Liver (tissue), 8 donors: ENCODE measurements at regions not wholly inside any gene's neighbourhood (a gene's known extent, or its start where the extent isn't known, plus 50 kb on each side); places are given as distances from the start of the nearest gene placed in this dataset.

Experiments used
- DNase-seq: peaks from one replicate; pipeline ENCODE4 v3.0.0-alpha.2; 2017; ENCODE audit warnings: low spot score
- H3K27ac ChIP-seq, 2 donors: one replicate each; pipeline ENCODE4 v1.7.0; 2013; ENCODE audit warnings: inconsistent platforms in 2 of 2, low read length in 2 of 2, control low read depth in 1 of 2, low read depth in 1 of 2, mild to moderate bottlenecking in 1 of 2
- H3K27me3 ChIP-seq, 4 donors: one replicate each; pipeline versions ENCODE4 v1.6.1 to v1.7.0; 2013; ENCODE audit warnings: low read length in 3 of 4, inconsistent platforms in 1 of 4, mild to moderate bottlenecking in 1 of 4, moderate library complexity in 1 of 4; ENCODE audit not compliant: control insufficient read depth in 4 of 4, insufficient read depth in 4 of 4
- H3K36me3 ChIP-seq, 4 donors: one replicate each; pipeline versions ENCODE4 v1.6.1 to v1.7.0; 2013; ENCODE audit warnings: low read length in 3 of 4, mild to moderate bottlenecking in 3 of 4, low read depth in 1 of 4, moderate library complexity in 1 of 4; ENCODE audit not compliant: control insufficient read depth in 4 of 4, insufficient read depth in 3 of 4
- H3K4me1 ChIP-seq, 4 donors: one replicate each; pipeline versions ENCODE4 v1.6.1 to v1.7.0; 2013; ENCODE audit warnings: low read length in 3 of 4, mild to moderate bottlenecking in 3 of 4, moderate library complexity in 1 of 4; ENCODE audit not compliant: control insufficient read depth in 4 of 4, insufficient read depth in 4 of 4
- H3K4me3 ChIP-seq, 3 donors: one replicate each; pipeline versions ENCODE4 v1.6.1 to v1.7.0; 2013; ENCODE audit warnings: low read length in 3 of 3, control low read depth in 1 of 3, low read depth in 1 of 3, mild to moderate bottlenecking in 1 of 3
- H3K9ac ChIP-seq, 2 donors: one replicate each; pipeline ENCODE4 v1.7.0; 2013; ENCODE audit warnings: low read length in 2 of 2, mild to moderate bottlenecking in 2 of 2, moderate library complexity in 2 of 2, control low read depth in 1 of 2, low read depth in 1 of 2
- H3K9me3 ChIP-seq, 4 donors: one replicate each; pipeline versions ENCODE4 v1.6.1 to v1.7.0; 2013; ENCODE audit warnings: low read length in 3 of 4; ENCODE audit not compliant: control insufficient read depth in 4 of 4
- ATF3 ChIP-seq: IDR thresholded peaks from 2 replicates; pipeline ENCODE4 v1.6.1; 2016; ENCODE audit warnings: antibody characterized with exemption
- CTCF ChIP-seq: fragments of 150-350 bp; IDR thresholded peaks from 2 replicates; pipeline ENCODE4 v1.5.1; 2017; ENCODE audit warnings: improper control_type of control experiment, low read depth, low read length; ENCODE audit not compliant: missing input control
- EGR1 ChIP-seq, 2 donors: IDR thresholded peaks; 2 replicates each; pipeline ENCODE4 v1.6.1; 2016 to 2018; ENCODE audit warnings: antibody characterized with exemption in 2 of 2, low read depth in 2 of 2
- FOXA1 ChIP-seq: IDR thresholded peaks from 2 replicates; pipeline ENCODE4 v1.6.1; 2016; ENCODE audit warnings: antibody characterized with exemption
- FOXA2 ChIP-seq: IDR thresholded peaks from 2 replicates; pipeline ENCODE4 v1.6.1; 2016; ENCODE audit warnings: antibody characterized with exemption
- GABPA ChIP-seq, 2 donors: IDR thresholded peaks in 1 of 2; conservative IDR thresholded peaks in 1 of 2; 2 replicates each; pipeline ENCODE4 v1.6.1; 2016; ENCODE audit warnings: antibody characterized with exemption in 2 of 2, mild to moderate bottlenecking in 1 of 2, moderate library complexity in 1 of 2
- HNF4A ChIP-seq, 2 donors: conservative IDR thresholded peaks; 2 replicates each; pipeline ENCODE4 v1.6.1; 2016; ENCODE audit warnings: antibody characterized with exemption in 2 of 2, mild to moderate bottlenecking in 2 of 2
- HNF4G ChIP-seq: IDR thresholded peaks from 2 replicates; pipeline ENCODE4 v1.6.1; 2016; ENCODE audit warnings: antibody characterized with exemption
- JUND ChIP-seq, 2 donors: IDR thresholded peaks; 2 replicates each; pipeline ENCODE4 v1.6.1; 2016; ENCODE audit warnings: antibody characterized with exemption in 2 of 2
- MAX ChIP-seq: IDR thresholded peaks from 2 replicates; pipeline ENCODE4 v1.6.1; 2016; ENCODE audit warnings: antibody characterized with exemption
- NR2F2 ChIP-seq: IDR thresholded peaks from 2 replicates; pipeline ENCODE4 v1.6.1; 2016; ENCODE audit warnings: antibody characterized with exemption
- RAD21 ChIP-seq, 2 donors: IDR thresholded peaks; 2 replicates each; pipeline ENCODE4 v1.6.1; 2016; ENCODE audit warnings: antibody characterized with exemption in 2 of 2, mild to moderate bottlenecking in 2 of 2
- REST ChIP-seq: IDR thresholded peaks from 2 replicates; pipeline ENCODE4 v1.6.1; 2016; ENCODE audit warnings: antibody characterized with exemption, mild to moderate bottlenecking
- RXRA ChIP-seq, 2 donors: IDR thresholded peaks; 2 replicates each; pipeline ENCODE4 v1.6.1; 2017 to 2018; ENCODE audit warnings: antibody characterized with exemption in 2 of 2, mild to moderate bottlenecking in 1 of 2
- SP1 ChIP-seq: IDR thresholded peaks from 2 replicates; pipeline ENCODE4 v1.6.1; 2018; ENCODE audit warnings: antibody characterized with exemption, mild to moderate bottlenecking
- YY1 ChIP-seq: IDR thresholded peaks from 2 replicates; pipeline ENCODE4 v1.6.1; 2016; ENCODE audit warnings: antibody characterized with exemption, mild to moderate bottlenecking
- WGBS: extraction: QIAGEN DNeasy Blood & Tissue Kit; methylation state at CpG from one replicate; pipeline ENCODE4 v1.1.7; 2013; 5-methylcytosine and 5-hydroxymethylcytosine counted together
- donor health status: healthy.
- donor health status: healthy.
- donor health status: healthy.
- donor health status: healthy.
- donor health status: healthy.

GRCh38 chr2:205892251-205892655 is 193.7 kb downstream of the INO80D start:
- TF ChIP-seq FOXA2, result no peak
- TF ChIP-seq NR2F2, result no peak
- no peak for TF ChIP-seq MAX
- no peak for TF ChIP-seq HNF4A (conservative IDR thresholded peaks at IDR 0.05)
- no peak for TF ChIP-seq CTCF
- no peak for TF ChIP-seq EGR1 (IDR thresholded peaks at IDR 0.05; ENCODE audit: low read depth in 2 of 2)
- TF ChIP-seq GABPA (IDR thresholded peaks at IDR 0.05 in 1 of 2, conservative IDR thresholded peaks at IDR 0.05 in 1 of 2), result no peak
- TF ChIP-seq YY1, result no peak
- no peak for TF ChIP-seq JUND (IDR thresholded peaks at IDR 0.05)
- no peak for TF ChIP-seq RAD21 (IDR thresholded peaks at IDR 0.05)
- TF ChIP-seq ATF3, result no peak
- no peak for TF ChIP-seq RXRA (IDR thresholded peaks at IDR 0.05)
- TF ChIP-seq HNF4G, result no peak
- no peak for TF ChIP-seq REST
- TF ChIP-seq SP1, result no peak
- Histone ChIP-seq H3K27ac (no peak overlapping the region), H3K27me3 (no peaks in the 10 kb centered on the region), H3K4me1 (no peaks in the 10 kb centered on the region), H3K36me3 (no peaks in the 10 kb centered on the region), H3K4me3 (no peak overlapping the region), H3K9ac (no peak overlapping the region), H3K9me3 (no peaks in the 10 kb centered on the region)
- WGBS, result 64% methylated on average over 10 of the region's 10 CpGs
- no peak for DNase-seq

GRCh38 chr2:205889114-205889513 is 196.9 kb downstream of the INO80D start:
- no peak overlapping the region for H3K4me3 ChIP-seq
- H3K9me3 ChIP-seq, result no peaks in the 10 kb centered on the region
- peaks cover 0 to 4% (median 0%) of the 10 kb centered on the region in 4 donors for H3K4me1 ChIP-seq
- H3K27ac ChIP-seq, result no peak overlapping the region
- no peak for TF ChIP-seq RAD21 (IDR thresholded peaks at IDR 0.05)
- no peak for TF ChIP-seq FOXA1
- no peak for TF ChIP-seq HNF4G
- no peak for TF ChIP-seq YY1
- no peak for TF ChIP-seq JUND (IDR thresholded peaks at IDR 0.05)
- no peak for TF ChIP-seq MAX
- H3K27me3 ChIP-seq, result no peaks in the 10 kb centered on the region
- no peak for DNase-seq
- WGBS, result 69% methylated on average over 3 of the region's 3 CpGs
- H3K36me3 ChIP-seq, result no peaks in the 10 kb centered on the region
- no peak overlapping the region for H3K9ac ChIP-seq
